GM18861 (cell line): ENCODE measurements at regions not wholly inside any gene's neighbourhood (a gene's known extent, or its start where the extent isn't known, plus 50 kb on each side); places are given as distances from the start of the nearest gene placed in this dataset.

Source experiments
- ATAC-seq: cut with Tn5 transposase; IDR thresholded peaks from one replicate; pipeline ENCODE4 v1.9.1; 2021; ENCODE audit not compliant: unreplicated experiment

DNA sequence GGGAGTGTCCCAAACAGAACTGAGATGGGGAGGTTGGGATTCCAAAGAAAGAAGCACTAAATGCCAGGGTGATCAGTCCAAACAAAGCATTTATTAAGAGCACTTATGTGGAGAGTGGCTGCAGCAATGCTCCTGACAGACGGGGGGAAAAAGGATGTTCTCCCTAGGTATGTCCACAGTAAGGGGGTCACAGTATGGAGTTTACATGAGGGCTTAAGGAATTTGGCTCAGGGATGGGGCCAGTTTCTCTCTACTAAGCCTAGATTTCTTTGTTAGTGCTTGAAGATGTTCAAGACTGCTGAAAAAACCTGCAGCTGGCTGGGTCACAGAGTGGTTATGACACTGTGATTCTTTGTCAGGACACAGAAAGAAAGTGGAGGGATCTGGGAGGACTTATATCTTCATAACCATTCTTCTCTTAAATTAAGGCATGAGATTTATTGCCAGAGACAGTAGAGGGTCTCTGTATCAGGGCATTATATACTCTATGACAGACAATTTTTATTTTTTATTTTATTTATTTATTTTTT is 1468.0 kb downstream of the C4orf33 start:
- no peak for ATAC-seq

DNA sequence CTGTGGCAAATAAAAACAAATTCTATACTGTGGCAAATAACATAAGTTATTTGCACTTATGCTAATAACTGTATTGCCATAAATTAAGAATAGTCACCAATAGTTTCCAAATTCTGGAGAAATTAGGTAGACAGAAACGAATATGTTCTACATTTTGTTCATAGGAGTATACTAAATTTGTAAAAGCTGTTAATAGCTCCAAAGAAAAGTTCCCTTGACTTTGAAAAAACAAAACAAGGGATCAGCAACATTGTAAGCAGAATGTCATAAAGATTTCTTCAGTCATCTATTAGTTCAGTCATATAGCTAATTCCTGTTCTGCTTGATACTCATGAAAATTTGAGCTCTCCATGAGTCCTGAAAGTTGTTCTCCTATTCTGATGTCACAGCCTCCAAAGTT is 1472.8 kb downstream of the C4orf33 start:
- ATAC-seq: no peak

DNA sequence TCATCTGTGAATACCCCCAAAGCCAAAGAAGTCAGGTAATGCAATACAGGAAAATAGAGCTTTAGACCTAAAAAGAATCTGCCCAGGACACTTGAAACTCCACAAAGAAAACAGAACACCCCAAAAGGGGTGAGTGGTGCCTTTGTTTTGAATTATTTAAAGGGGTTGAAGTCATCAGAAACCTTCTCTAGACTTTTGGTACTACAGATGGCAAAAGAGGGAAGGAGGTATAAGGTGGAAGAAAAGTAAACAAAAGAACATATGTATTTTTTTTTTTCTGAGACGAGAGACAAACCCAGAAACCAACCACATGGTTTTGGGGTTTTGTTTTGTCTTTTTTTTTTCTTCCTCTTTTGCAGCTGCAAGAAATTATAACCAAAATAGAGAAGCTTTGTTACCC is 1477.8 kb downstream of the C4orf33 start:
- no peak for ATAC-seq

DNA sequence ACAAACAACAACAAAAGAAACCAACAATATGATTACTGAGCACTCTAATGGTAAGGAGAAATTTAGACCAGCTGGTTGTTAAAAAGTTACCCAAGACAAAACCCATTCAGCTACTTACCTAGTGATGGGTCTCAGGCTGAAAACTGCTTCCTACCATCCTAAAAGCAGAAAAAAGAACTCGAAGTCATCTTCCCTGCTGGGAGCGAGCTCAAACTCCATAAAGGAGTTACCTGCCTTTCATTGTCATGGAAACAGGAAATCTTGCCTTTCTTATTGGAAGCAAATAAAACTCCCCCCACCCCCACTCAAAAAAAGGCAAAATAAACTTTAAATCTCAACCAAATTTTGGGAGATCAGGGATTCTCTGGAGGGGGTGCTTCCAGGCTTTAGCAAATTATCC is 1478.3 kb downstream of the C4orf33 start:
- no peak for ATAC-seq

DNA sequence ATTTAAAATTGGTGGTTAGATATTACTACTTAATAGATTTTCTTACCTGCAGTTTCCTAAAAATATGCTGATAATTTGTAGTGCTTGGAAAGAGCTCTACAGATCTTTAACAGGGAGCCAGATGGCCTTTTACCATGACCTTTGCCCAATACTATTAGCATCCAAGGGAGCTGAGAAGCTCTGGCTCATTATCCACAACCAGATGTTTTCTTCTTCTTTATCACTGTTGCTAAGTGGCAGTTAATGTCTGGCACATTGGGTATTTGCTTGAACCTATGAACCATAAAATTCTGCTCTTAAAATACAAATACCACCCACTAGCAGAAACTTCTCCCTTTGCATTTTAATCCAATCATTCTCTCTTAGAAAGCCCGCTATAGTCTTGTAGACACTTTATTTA is 1480.3 kb downstream of the C4orf33 start:
- no peak for ATAC-seq

DNA sequence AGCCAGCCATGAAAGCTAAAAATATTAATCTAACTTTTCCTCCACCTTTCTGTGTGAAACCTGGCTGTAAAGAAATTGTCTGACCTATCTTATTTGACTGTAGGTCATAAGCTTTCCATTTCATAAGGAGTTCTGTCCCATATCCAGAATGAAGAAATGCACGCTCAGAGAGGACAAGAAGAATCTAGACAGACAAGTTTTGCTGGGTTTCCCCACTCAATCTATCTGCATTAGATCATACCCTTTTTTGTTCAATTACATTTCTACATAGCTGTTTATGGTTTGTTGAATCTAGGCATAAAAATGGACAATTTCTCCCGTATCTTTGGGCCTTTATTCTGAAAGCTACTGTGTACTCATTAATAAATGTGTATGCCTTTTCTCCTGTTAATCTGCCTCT is 1495.1 kb downstream of the C4orf33 start:
- no peak for ATAC-seq

DNA sequence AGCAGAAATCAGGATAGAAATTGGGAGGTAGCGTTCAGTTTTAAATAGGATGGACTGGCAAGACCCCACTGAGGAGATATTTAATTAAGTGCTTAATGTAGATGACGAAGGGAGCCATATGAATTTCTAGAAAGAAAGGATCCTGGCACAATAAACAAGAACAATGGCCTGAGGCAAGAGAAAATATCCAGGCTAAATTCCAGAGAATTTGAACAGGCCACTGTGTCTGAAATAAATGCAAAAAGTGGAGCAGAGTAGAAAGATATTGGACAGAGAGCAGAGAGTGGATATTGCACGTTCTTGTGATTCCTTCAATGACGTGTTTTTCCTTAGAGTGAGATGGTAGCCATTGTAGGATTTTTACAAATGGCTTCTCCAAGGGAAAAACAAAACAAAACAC is 1504.8 kb downstream of the C4orf33 start:
- ATAC-seq: no peak

DNA sequence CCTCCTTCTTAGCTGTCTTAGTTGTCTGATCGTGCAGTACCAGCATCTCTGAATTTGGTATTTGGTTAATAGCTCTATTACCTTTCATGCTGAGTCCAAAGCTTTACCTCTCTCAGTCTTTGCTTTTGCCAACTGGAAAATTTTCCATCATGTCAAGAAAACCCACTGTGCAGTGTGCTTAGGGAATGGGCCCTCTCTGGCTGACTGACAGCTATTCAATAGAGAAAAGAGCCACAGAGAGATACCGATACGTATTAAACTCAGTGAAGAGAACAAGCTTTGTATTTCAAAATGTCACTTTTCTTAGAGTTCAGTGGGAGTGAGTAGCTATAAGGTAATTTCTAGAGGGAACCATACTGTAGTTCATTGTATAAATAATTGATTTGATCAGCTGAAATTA is 1507.1 kb downstream of the C4orf33 start:
- no peak for ATAC-seq

DNA sequence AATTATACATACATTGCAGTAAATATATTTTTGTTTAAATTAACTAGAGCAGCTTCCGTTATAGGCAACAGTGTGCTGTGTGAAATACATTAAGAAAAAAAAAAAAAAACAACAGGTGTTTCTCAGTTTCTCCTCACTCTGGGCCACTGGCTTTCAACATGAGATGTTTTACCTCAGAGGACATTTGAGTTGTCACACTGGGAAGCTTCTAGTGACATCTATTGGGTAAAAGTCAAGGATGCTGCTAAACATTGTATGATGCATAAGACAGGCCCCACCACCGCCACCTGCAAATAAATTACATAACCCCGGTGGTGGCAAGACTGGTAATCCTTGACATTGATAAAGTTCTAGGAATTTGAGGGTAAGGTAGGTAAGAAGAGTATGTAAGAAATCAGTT is 1512.2 kb downstream of the C4orf33 start:
- no peak for ATAC-seq

DNA sequence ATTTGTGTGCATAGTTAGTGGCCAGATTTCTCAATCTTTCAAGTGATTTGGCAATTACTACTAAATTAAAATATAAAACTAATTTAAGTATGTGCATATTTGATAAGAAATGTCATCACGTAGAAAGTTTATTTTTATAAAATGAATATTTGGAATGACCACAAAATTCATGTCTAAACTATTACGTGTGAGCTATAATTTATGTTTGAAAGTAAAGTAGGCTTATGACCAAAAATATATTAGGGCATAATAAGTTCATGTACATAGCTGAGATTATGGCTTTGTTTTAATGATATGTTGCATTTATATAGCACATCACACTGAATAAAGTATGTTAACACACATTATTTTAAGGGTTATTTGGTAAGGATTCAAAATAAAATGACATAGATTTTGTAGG is 1532.6 kb downstream of the C4orf33 start:
- no peak for ATAC-seq

DNA sequence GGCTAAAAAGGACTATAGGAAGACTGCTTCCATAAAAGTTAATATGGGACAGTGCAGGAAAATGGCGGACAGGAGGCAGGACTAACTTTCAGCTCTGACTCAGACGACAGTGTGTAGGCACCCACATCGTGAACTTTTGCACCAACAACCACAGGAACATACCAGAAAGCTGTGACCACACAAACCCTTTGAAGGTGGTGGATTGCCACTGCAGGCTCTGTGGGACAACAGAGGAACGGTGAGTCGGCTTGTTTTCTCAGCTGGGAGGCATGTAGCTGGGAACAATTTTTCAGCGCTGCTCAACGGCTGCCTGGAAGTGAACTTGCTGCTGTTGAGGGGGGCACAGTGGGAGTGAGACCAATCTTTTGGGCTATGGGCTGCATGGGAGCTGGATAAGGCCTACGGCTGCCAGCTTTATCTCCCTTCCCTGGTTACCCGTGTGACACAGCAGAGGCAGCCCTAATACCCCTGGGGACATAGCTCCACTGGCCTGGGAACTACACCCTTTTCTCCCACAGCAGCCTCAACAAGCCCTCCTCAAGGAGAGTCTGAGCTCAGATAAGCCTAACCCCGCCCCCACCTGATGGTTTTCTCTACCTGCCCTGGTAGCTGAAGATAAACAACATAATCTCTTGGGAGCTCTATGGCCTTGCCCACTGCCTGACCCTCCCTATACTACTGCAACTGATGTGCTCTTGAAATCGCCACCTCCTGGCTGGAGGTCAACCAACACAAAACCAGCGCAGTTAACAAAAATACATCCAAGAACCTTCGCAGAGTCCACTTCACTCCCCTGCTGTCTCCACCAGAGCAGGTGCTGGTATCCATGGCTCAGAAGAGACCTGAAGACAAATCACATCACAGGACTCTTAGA is 1537.0 kb downstream of the C4orf33 start:
- ATAC-seq: no peak

DNA sequence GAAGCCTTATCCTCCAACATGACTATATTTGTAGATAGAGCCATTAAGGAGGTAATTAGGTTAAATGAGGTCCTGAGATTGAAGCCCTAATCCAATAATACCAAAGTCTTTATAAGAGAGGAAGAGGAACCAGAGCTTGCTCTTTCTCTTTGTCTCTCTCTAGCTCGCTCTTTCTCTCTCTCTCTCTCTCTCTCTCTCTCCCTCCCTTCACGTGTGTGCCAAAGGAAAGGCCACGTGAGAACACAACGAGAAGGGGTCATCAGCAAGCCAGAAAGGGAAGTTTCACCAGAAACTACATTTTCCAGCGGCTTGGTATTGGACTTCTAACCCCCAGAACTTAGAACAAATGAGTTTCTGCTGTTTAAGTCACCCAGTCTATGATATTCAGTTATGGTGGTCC is 1540.5 kb downstream of the C4orf33 start:
- ATAC-seq: no peak

DNA sequence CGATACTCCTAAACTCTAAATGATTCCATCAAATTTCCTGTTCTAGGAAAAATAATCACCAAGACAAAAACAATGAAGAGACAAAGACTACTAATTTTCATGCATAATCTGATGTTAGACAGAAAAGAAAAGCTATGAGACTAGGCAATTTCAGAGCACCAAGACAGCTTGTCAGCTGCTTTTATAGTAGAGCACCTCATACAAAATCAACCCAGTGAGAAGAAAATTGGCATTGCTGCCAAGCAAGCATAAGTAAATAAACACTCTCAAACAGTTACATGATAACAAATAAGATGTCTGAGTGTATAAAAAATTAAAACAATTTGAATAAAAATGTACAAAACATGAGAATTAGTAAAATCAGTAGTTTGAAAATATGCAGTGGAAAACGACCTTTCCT is 1544.6 kb downstream of the C4orf33 start:
- no peak for ATAC-seq

DNA sequence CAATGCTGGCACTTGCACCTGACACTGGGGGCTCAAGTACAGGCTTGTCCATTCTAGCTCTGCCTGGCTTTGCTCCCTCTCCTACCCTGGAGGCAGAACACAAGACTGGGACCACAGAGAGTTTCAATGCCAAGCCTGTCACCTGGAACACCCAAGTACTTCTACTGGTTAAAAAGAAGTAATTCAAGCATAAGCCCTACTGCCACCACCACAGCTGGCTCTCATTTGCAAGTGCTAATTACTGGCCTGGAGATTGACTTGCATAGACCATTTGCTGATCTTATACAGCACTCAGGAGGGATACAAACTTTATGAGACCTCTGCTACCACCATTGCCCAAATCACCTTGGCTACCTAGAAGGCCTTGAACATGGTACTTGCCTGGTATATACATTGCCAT is 1550.9 kb downstream of the C4orf33 start:
- ATAC-seq: no peak

DNA sequence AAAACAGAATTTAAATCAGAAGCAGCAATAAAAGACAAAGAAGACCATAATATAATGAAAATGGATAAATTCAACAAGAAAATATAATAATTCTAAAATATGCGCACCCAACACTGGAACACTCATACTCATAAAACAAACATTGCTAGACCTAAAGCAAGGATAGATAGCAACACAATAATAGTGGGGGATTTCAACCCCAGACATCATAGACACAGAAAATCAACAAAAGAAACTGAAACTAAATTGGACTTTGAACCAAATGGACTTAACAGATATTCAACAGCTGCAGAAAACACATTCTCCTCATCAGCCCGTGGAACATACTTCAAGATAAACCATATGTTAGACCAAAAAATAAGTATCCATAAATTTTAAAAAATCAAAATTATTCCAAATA is 1552.6 kb downstream of the C4orf33 start:
- no peak for ATAC-seq

DNA sequence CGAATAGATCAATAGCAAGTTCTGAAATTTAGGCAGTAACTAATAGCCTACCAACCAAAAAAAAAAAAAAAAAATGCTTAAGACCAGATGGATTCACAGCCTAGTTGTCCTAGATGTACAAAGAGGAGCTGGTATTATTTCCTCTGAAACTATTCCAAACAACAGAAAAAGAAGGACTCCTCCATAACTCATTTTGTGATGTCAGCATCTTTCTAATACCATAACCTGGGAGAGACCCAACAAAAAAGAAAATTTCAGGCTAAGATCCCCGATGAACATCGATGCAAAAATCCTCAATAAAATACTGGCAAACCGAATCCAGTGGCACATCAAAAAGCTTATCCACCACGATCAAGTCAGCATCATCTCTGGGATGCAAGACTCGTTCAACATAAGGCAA is 1557.9 kb downstream of the C4orf33 start:
- ATAC-seq: no peak

DNA sequence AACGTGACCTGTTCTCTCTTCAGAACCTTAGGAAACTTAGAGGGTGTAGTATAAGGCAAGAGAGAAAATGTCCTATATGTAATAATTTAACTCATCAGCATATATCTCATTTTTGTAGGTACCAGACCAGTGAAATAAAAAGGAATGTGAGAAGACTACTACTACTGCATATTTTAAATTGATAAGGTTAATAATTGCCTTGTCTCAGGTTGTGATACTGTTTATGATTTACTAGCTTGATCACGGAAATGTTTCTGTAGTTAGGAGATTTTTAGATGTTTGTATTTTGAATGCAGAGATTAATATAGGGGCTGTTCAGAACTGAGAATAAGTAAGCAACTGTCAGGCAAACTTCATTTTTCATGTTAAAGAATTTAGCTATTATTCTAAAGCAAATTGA is 1563.4 kb downstream of the C4orf33 start:
- ATAC-seq: no peak

DNA sequence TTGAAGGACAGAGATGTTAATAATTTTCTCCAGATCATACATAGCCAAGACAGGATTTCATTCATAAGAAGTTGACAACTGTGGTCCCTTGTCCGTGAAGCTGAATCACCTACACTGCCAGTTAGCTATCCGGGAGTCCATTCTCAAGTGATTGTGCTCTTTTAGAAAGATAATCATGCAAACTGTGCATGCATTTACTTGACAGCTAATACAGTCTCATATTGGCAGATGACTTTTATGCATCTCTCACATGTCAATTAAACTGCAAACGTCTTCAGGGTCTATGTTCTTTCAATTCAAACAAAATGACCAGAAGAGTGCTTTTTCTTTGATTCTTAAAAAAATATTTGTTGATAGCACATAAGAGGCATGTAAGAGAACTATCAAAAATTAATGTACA is 1572.9 kb downstream of the C4orf33 start:
- no peak for ATAC-seq

DNA sequence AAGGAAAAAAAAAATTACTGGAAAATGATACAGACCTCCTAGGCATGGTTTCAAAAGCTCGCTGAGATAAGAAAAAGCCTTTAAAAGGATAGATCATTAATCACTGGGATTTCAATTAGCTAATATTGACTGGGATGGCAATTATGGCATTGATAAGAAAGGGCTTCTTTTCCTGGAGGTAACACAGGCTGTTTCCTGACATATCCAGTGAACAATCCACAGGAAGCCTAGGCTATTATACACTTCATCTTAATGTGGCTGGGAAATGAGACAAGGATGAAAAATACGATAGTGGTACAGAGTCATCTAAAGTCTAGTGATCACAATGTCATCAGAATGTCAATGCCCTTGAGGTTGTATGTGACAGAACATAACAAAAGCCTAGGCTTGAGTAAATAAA is 1579.3 kb downstream of the C4orf33 start:
- no peak for ATAC-seq

DNA sequence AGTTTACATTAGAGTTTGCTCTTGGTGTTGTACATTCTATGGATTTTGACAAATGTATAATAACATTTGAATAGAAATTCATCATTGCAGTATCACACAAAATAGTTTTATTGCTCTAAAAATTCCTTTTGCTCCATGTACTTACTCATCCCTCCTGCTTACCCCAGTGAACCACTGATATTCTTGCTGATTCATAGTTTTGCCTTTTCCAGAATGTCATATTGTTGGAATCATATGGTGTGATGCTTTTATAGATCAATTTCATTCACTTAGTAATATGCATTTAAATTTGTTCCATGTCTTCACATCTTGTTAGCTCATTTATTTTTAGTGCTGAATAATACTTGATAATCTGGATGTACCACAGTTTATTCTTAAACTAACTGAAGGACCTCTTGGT is 1593.2 kb downstream of the C4orf33 start:
- no peak for ATAC-seq

DNA sequence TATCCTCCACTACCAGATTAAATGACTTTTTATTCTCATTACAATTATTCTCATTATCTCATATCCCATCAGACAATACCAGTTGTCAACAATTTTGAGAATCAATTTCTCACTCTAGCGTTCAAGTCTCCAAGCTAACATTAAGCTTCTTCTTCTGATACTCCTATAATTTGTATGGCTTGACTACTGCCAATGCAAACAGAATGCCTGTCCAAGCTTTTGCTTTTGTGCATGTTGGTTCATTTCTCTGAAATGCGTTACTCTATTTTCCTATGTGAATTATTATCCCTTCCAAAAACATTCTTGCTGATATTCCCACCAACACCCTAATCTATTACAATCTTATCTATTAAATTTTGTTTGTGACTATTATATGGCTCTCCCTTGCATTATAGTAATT is 1602.3 kb downstream of the C4orf33 start:
- ATAC-seq: no peak

DNA sequence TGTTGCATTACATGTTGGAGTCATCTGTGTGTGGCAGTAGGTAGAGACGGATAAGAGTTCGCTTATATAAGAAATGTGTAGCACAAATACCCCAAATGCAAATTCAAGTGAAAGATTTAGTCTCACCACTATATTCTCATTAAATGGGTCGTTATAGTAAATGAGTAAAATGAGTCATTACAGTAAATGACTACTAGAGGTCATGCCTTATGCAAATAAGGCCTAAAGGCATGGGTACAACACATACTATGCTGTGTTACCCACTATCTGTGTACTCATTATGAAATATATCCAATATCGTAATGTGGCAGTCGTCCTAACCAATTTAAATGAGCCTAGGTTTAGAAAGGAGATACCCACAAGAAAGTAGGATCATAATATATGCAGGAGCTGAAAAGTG is 1603.1 kb downstream of the C4orf33 start:
- no peak for ATAC-seq
